GM12873 (cell line): ENCODE measurements at regions not wholly inside any gene's neighbourhood (a gene's known extent, or its start where the extent isn't known, plus 50 kb on each side); places are given as distances from the start of the nearest gene placed in this dataset.

Experiments used
- TF ChIP-seq, protein P1 (sequence below): IDR thresholded peaks from 2 replicates; pipeline ENCODE4 v1.5.1; 2012; ENCODE audit warnings: low read depth, mild to moderate bottlenecking, moderate library complexity, low read length, control low read depth; ENCODE audit not compliant: insufficient read depth; ENCODE audit errors: missing control alignments

DNA sequence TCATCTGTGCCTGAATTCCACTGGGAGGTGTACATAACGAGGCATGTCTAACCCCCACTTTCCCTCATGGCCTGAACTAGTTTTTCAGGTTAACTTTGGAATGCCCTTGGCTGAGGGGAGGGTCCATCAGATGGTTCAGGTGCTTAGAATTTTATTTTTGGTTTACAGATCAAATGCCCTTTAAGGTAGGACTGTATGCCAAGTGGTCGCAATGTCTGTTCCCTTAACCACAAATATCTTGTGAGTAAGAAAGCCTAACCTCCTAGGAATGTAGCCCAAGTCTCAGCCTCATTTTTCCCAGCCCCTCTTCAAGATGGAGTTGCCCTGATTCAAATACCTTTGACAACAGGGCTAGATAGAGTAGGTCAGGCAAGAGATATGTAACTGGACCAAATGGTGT is 78.4 kb downstream of the RNASET2 start:
- TF ChIP-seq, protein P1, sequence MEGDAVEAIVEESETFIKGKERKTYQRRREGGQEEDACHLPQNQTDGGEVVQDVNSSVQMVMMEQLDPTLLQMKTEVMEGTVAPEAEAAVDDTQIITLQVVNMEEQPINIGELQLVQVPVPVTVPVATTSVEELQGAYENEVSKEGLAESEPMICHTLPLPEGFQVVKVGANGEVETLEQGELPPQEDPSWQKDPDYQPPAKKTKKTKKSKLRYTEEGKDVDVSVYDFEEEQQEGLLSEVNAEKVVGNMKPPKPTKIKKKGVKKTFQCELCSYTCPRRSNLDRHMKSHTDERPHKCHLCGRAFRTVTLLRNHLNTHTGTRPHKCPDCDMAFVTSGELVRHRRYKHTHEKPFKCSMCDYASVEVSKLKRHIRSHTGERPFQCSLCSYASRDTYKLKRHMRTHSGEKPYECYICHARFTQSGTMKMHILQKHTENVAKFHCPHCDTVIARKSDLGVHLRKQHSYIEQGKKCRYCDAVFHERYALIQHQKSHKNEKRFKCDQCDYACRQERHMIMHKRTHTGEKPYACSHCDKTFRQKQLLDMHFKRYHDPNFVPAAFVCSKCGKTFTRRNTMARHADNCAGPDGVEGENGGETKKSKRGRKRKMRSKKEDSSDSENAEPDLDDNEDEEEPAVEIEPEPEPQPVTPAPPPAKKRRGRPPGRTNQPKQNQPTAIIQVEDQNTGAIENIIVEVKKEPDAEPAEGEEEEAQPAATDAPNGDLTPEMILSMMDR = no peak

DNA sequence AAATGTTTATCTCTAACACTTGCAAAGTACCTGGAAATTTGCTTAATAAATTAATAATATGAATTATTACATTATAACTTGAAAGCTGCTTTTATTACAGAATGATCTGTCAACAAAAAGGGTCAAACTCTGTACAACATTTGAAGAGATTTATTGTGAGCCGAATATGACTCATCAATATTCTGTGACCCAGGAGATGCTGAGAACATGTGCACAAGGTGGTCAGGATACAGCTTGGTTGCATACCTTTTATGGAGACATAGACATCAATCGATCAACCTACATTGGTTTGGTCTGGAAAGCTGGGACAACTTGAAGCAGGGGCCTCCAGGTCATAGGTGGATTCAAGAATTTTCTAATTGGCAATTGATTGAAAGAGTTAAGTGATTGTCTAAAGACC is 79.0 kb downstream of the RNASET2 start:
- TF ChIP-seq, protein P1 = no peak

DNA sequence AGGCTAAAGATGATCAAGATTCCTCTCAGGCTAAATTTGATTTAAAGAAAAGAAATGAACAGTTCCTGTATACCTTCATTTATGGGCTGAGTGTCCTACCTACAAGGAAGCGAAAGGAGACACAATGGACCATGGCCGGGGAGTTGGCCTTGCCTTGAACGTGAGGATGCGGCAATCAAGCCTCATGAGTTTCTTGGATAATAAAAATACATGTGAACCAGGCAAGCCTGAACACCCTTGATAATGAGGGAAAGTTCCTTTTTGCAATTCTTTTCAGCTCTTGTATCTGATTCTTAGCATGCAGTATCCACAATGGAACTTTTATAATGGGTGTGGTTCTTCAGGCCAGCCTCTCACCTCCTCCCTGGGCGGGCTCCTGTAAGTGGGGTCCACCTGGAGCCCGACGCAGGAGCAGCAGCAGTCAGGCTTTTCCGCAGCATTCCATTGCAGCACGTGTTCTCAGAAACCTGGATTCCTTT is 83.8 kb downstream of the RNASET2 start:
- TF ChIP-seq, protein P1 = no peak

DNA sequence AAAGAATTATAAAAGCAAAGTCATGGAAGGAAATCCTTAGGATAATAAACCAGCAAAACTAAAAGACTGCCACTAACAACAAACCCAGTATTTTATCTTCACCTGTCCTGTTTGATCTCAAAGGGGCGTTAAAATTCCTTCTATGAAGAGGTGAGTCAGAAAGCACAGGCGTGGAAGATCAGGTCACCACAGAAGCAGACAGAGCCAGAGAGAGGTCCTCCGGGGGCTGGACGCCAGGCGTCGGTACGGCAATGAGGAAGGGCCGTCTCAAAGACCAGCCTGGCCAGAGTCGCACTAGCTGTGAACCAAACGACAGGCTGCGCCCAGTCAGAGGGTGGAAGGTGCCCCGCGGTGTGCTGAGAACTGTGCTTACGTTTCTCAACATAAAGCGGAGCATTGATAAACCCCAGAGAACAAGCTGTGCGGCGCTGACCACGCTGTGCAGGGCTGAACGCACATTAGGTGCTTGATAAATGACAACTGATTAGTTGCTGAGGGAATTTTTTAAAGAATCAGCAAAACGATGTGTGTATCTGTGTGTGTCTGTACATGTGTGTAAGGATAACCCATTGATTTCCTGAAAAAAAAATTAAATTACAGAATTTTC is 85.6 kb downstream of the RNASET2 start:
- TF ChIP-seq, protein P1 = no peak

DNA sequence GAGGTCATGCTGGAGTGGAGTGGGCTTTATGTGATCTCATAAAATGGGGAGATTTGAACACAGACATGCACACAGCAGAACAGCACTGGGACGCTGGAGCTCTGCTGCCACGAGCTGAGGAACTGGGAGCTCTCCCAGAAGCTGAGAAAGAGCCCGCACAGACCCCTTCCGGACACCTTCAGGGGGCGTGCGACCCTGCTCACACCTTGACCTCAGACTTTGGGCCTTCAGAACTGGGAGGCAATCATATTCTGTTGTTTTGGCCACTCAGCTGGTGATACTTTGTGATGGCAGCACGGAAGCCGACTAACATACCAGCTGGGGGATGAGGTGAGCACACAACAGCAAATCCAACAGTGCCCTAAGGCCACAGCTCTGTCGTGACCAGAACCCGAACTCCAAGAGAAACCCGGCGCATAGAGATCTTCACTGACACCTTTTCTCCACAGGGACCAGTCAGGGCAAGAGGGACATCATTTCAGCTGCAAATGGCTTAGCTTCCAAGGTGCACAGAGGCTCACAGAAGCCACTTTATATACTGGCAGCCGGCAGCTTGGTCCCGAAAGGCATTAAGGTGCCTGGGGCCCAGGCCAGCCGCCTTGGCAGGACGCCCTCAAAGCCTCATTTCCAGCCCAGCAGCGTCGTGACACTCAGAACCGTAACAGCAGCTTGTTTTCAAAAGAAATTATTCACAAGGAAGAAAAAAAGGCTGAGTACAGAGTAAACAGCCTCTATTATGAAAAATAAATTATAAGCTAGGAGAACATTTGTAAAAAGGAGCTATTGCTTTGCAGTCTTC is 89.3 kb downstream of the RNASET2 start:
- TF ChIP-seq, protein P1 = no peak

DNA sequence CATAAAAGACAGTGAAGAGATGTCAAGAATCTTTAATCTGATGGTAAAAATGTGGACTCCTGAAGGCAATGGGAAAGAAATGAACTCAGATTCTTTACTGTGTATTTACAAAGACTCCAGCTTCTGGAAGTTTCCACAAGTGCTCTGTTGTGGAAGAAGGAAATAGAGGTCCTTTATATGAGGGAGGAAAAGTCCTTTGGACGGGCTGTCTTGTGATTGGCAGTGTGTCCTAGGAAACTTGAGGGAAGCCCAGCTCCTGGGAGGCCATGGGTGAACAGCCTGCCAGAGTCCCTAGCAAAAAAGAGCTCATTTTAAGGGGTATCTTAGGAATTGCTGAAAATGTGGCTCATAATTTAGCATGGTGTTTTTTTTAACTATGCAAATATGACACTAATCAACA is 92.0 kb downstream of the RNASET2 start:
- TF ChIP-seq, protein P1 = no peak

DNA sequence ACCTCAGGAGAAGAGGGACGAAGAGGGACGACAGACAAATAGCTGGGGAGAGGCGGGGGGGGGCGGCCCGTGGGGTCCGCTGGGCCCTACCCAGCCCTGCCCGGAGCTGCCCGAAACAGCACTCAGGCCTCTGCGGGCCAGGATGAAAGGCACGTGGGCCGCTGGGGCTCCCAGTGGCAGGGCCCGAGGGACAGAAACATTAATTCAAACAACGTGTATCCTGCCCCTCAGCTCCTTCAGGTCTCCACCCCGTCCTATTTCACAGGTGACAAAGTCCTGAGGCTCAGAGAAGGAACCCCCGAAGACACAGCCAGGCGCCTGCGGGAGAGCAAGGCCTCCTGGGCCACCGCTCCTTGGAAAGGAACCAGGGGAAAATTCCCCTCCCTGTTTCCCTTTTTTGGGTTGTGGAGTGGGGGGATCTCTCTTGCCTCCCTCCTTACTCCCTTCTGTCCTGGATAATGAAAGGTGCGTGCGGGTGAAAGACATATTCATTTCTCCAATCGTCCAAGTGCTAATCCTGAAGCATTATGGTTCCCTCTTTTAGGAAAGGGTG is 93.3 kb downstream of the RNASET2 start:
- TF ChIP-seq, protein P1 = no peak
